Osteocyte (in vitro differentiated cells): ENCODE measurements at regions not wholly inside any gene's neighbourhood (a gene's known extent, or its start where the extent isn't known, plus 50 kb on each side); places are given as distances from the start of the nearest gene placed in this dataset.

ENCODE experiments used
- DNase-seq: peaks from one replicate; pipeline ENCODE4 v3.0.0; 2021; ENCODE audit warnings: mixed read lengths; ENCODE audit not compliant: unreplicated experiment; ENCODE audit errors: extremely low spot score
- H3K27ac Mint-ChIP-seq: one replicate; pipeline ENCODE4 v1.8.0; 2021; ENCODE audit warnings: mild to moderate bottlenecking, mixed read lengths; ENCODE audit not compliant: unreplicated experiment
- H3K27me3 Mint-ChIP-seq: one replicate; pipeline ENCODE4 v1.8.0; 2021; ENCODE audit warnings: mixed read lengths; ENCODE audit not compliant: unreplicated experiment
- H3K36me3 Mint-ChIP-seq: one replicate; pipeline ENCODE4 v1.8.0; 2021; ENCODE audit warnings: mixed read lengths; ENCODE audit not compliant: unreplicated experiment
- H3K4me1 Mint-ChIP-seq: one replicate; pipeline ENCODE4 v1.8.0; 2021; ENCODE audit warnings: mixed read lengths; ENCODE audit not compliant: unreplicated experiment
- H3K4me3 Mint-ChIP-seq: one replicate; pipeline ENCODE4 v1.8.0; 2021; ENCODE audit warnings: mild to moderate bottlenecking, moderate library complexity, mixed read lengths; ENCODE audit not compliant: unreplicated experiment
- H3K9me3 Mint-ChIP-seq: one replicate; pipeline ENCODE4 v1.8.0; 2021; ENCODE audit warnings: mixed read lengths; ENCODE audit not compliant: unreplicated experiment
- TF ChIP-seq, protein P1 (sequence below): fragments of 200-600 bp; sonication (generic); IDR thresholded peaks from 2 replicates; pipeline ENCODE4 v1.5.0; 2021; ENCODE audit warnings: antibody characterized with exemption, mild to moderate bottlenecking, moderate library complexity

DNA sequence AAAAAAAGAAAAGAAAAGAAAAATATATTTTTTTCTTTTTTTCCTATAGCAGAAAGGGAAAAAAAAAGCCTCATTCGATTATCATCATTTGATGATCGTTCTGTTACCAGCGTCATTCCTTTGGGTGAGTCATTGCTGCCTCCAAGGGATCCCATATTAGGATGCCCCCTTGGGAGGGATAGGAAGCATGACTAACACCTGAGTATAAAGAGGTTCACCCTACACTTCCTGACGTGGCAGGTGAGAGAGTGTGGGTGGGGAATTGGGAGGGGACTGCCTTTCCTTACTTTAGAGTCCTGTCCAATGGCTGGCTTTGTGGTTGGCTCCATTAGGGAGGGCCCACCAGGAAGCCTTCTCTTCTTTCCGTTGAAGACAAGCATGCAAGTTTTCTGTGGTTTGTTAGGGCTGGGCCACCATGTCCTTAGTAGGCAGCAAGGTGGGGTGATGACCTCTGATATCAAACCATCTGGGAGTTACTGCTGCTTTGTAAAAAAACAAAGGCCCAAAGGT lies 56.1 kb upstream of the FUT8 start:
- no peak for DNase-seq
- Mint-ChIP-seq H3K27me3 (no peaks in the 10 kb centered on the region), H3K36me3 (no peaks in the 10 kb centered on the region), H3K4me3 (no peak overlapping the region), H3K27ac (no peak overlapping the region), H3K4me1 (peaks cover 12% of the 10 kb centered on the region), H3K9me3 (no peaks in the 10 kb centered on the region)
- TF ChIP-seq, protein P1, sequence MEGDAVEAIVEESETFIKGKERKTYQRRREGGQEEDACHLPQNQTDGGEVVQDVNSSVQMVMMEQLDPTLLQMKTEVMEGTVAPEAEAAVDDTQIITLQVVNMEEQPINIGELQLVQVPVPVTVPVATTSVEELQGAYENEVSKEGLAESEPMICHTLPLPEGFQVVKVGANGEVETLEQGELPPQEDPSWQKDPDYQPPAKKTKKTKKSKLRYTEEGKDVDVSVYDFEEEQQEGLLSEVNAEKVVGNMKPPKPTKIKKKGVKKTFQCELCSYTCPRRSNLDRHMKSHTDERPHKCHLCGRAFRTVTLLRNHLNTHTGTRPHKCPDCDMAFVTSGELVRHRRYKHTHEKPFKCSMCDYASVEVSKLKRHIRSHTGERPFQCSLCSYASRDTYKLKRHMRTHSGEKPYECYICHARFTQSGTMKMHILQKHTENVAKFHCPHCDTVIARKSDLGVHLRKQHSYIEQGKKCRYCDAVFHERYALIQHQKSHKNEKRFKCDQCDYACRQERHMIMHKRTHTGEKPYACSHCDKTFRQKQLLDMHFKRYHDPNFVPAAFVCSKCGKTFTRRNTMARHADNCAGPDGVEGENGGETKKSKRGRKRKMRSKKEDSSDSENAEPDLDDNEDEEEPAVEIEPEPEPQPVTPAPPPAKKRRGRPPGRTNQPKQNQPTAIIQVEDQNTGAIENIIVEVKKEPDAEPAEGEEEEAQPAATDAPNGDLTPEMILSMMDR, result no peak

DNA sequence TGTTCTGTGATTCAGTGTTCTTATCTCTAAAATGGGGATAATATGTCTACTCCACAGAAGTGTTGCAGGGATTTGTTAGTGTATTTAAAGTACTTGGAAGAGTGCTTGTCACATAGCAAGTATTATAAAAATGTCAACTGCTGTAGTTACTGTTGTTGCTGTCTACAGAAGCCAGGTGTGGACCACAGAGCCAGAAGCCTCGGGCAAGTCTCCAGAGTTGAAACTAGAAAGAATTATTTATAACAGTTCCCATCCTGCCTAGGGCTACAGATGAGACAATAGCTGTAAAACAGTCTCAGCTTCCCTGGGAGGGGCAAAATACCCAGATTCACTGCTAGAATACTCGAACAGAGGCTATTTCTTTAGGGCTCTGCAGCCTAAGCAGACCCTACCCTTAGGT lies 55.4 kb upstream of the FUT8 start:
- H3K9me3 Mint-ChIP-seq, result no peaks in the 10 kb centered on the region
- no peaks in the 10 kb centered on the region for H3K36me3 Mint-ChIP-seq
- H3K27ac Mint-ChIP-seq, result no peak overlapping the region
- TF ChIP-seq, protein P1, result no peak
- peaks cover 16% of the 10 kb centered on the region for H3K4me1 Mint-ChIP-seq
- no peak overlapping the region for H3K4me3 Mint-ChIP-seq
- DNase-seq, result no peak
- no peaks in the 10 kb centered on the region for H3K27me3 Mint-ChIP-seq

DNA sequence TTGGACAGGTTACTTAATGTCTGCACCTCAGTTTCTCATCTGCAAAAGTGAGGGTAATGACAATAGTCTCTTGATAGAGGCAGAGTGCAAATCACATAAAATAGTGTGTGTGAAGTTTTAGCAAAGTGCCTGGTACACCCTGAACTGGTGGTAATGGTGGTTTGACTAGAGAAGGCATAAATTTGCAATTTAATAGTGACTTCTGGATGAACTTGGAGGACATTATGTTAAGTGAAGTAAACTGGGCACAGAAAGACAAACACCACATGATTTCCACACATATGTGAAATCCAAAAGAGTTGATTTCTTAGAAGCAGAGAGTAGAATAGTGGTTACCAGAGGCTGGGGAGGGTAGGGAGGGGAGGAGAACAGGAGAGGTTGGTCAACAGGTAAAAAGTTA lies 54.8 kb upstream of the FUT8 start:
- TF ChIP-seq, protein P1, result no peak
- DNase-seq, result no peak
- H3K9me3 Mint-ChIP-seq, result no peaks in the 10 kb centered on the region
- no peak overlapping the region for H3K4me3 Mint-ChIP-seq
- peaks cover 17% of the 10 kb centered on the region for H3K4me1 Mint-ChIP-seq
- no peak overlapping the region for H3K27ac Mint-ChIP-seq
- H3K27me3 Mint-ChIP-seq, result no peaks in the 10 kb centered on the region
- no peaks in the 10 kb centered on the region for H3K36me3 Mint-ChIP-seq

DNA sequence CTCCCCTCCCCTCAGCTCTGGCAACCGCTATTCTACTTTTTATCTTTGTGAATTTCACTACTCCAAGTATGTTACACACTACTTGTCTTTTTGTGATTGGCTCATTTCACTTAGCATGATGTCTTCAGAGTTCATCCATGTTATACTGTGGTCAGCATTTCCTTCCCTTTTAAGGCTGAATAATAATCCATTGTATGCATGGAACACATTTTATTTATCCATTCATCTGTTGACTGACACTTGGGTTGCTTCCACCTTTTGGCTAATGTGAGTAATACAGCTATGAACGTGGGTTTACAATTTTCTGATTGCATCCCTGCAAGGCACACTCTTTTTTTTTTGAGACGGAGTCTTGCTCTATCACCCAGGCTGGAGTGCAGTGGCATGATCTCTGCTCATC lies 53.0 kb upstream of the FUT8 start:
- Mint-ChIP-seq H3K4me3 (no peak overlapping the region), H3K4me1 (peaks cover 12% of the 10 kb centered on the region), H3K27me3 (peaks cover 5% of the 10 kb centered on the region), H3K9me3 (no peaks in the 10 kb centered on the region), H3K27ac (no peak overlapping the region), H3K36me3 (no peaks in the 10 kb centered on the region)
- TF ChIP-seq, protein P1, result peak; percentile 16
- no peak for DNase-seq

DNA sequence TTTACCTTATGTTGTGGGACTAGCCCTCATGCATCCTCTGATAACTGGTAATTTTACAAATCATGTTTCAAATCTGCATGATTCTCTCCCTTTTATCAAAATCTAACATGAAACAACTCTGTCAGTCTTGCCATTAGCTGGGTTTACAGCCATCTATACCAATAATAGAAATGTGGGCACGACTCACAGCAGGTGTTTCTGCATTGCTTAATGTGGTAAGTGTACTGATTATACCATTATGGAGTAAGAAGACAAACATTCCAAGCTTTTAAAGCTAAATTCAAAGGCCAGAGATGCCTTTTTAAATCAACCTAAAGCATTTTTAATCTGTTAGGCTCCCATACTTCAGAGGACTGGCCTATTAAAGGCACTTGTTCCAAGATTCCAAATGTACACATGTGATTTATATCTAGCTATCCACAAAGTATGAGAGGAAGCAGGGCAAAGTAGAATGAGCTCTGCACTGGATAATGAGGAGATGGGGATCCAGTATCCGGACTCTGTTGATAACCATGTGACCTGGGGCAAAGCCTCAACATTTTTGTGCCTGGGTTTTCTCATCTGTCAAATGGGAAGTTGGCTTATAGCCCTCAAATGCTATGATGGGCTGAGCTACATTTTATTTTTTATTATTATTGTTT lies 52.3 kb upstream of the FUT8 start:
- TF ChIP-seq, protein P1, result no peak
- H3K9me3 Mint-ChIP-seq, result no peaks in the 10 kb centered on the region
- peaks cover 8% of the 10 kb centered on the region for H3K27me3 Mint-ChIP-seq
- no peak overlapping the region for H3K27ac Mint-ChIP-seq
- DNase-seq, result no peak
- no peaks in the 10 kb centered on the region for H3K36me3 Mint-ChIP-seq
- no peak overlapping the region for H3K4me3 Mint-ChIP-seq
- H3K4me1 Mint-ChIP-seq, result peaks cover 12% of the 10 kb centered on the region
